Common myeloid progenitor, CD34-positive (primary cell): ENCODE measurements at regions not wholly inside any gene's neighbourhood (a gene's known extent, or its start where the extent isn't known, plus 50 kb on each side); places are given as distances from the start of the nearest gene placed in this dataset.

Experiments
- CTCF ChIA-PET: fragments of 350-600 bp; sonication (Branson Sonifier 250); formaldehyde crosslinking; loops from one replicate; lab custom pipeline; 2021; ENCODE audit warnings: antibody characterized with exemption; lab: Charles Lee
- POLR2A ChIA-PET: fragments of 350-600 bp; sonication (Branson Sonifier 250); formaldehyde crosslinking; loops from one replicate; lab custom pipeline; 2021; ENCODE audit warnings: antibody characterized with exemption; lab: Charles Lee
- DNase-seq, 3 donors: peaks; one replicate each; pipeline versions ENCODE4 v3.0.0 to v3.0.0-alpha.2; 2013
- H3K27ac ChIP-seq, 2 experiments: 1 replicate in 1 of 2; 2 replicates in 1 of 2; pipeline ENCODE4 v1.7.0; 2013; ENCODE audit warnings: inconsistent platforms in 2 of 2, low read length in 2 of 2, mild to moderate bottlenecking in 2 of 2, low read depth in 1 of 2, moderate library complexity in 1 of 2; ENCODE audit not compliant: severe bottlenecking in 2 of 2, insufficient read depth in 1 of 2, poor library complexity in 1 of 2
- H3K27me3 ChIP-seq, 5 experiments: replicated peaks in 2 of 5; 1 replicate in 3 of 5; 2 replicates in 2 of 5; pipeline versions ENCODE4 v1.6.1 to v1.7.0; 2013; ENCODE audit warnings: low read length in 4 of 5, mild to moderate bottlenecking in 2 of 5, moderate library complexity in 2 of 5, inconsistent platforms in 1 of 5; ENCODE audit not compliant: insufficient read depth in 5 of 5, control insufficient read depth in 4 of 5
- H3K36me3 ChIP-seq, 4 experiments: 1 replicate in 2 of 4; 2 replicates in 2 of 4; pipeline versions ENCODE4 v1.6.1 to v1.7.0; 2013; ENCODE audit warnings: low read length in 3 of 4, control low read depth in 1 of 4, mild to moderate bottlenecking in 1 of 4; ENCODE audit not compliant: control insufficient read depth in 4 of 4, insufficient read depth in 4 of 4
- H3K4me1 ChIP-seq, 4 experiments: 1 replicate in 3 of 4; 2 replicates in 1 of 4; pipeline versions ENCODE4 v1.6.1 to v1.7.1; 2013; ENCODE audit warnings: low read length in 3 of 4, mild to moderate bottlenecking in 3 of 4, control low read depth in 1 of 4, inconsistent platforms in 1 of 4, moderate library complexity in 1 of 4; ENCODE audit not compliant: control insufficient read depth in 4 of 4, insufficient read depth in 4 of 4; ENCODE audit errors: control extremely low read depth in 1 of 4
- H3K4me3 ChIP-seq, 7 experiments: 1 replicate in 4 of 7; 2 replicates in 3 of 7; pipeline versions ENCODE4 v1.5.1 to v1.7.0; 2013; ENCODE audit warnings: mild to moderate bottlenecking in 7 of 7, low read length in 6 of 7, moderate library complexity in 6 of 7, inconsistent platforms in 2 of 7, low read depth in 2 of 7, control low read depth in 1 of 7; ENCODE audit not compliant: insufficient read depth in 4 of 7, control insufficient read depth in 1 of 7; ENCODE audit errors: extremely low read depth in 1 of 7
- H3K9me3 ChIP-seq, 5 experiments: 1 replicate in 4 of 5; 2 replicates in 1 of 5; pipeline versions ENCODE4 v1.6.1 to v1.7.1; 2013; ENCODE audit warnings: low read length in 4 of 5, mild to moderate bottlenecking in 2 of 5, inconsistent platforms in 1 of 5, low read depth in 1 of 5, moderate library complexity in 1 of 5; ENCODE audit not compliant: control insufficient read depth in 4 of 5, insufficient read depth in 2 of 5; ENCODE audit errors: control extremely low read depth in 1 of 5
- WGBS: methylation state at CpG from one replicate; pipeline ENCODE4 v1.1.5; 2013; ENCODE audit not compliant: insufficient coverage; 5-methylcytosine and 5-hydroxymethylcytosine counted together

DNA sequence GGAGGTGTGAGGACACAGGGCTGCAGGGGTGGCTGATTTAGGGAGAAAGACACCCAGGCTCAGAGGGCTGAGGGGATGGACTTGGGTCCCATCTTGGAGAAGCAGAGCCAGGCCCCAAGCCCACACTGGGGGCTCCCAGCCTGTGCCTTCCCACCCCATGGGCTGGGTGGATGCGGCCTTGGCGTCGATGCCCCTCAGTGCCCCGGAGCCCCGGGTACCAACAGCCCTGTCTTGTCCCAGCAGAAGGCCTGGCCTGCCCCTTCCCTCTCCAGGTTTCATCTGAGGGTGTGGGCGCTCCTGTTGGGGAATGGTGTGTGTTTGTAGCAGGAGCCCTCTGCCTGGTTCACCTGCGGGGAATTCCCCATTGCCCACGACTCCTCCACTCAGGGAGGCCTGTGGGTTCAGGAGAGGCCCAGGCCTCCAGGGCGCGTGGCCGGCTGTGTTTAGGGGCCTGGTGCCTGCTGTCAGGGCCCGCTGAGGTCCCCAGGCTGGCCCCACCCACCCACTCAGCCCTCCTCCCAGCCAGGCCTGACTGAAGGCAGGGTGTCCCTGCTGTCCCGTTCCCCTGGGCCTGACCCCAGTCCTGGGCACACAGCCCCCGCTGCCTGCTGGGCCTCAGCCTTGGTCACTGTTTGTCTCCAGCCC, 51.1 kb upstream of the BEGAIN start:
- DNase-seq = no peak
- Histone ChIP-seq H3K9me3 (no peaks in the 10 kb centered on the region), H3K4me3 (no peak overlapping the region), H3K27me3 (peaks cover 0 to 3% (median 0%) of the 10 kb centered on the region in 5 experiments), H3K36me3 (no peaks in the 10 kb centered on the region), H3K4me1 (peaks cover 4 to 52% (median 35%) of the 10 kb centered on the region in 4 experiments), H3K27ac (no peak overlapping the region)
- POLR2A ChIA-PET = no interaction called here
- 100% methylated on average over 9 of the region's 14 CpGs for WGBS
- CTCF ChIA-PET = interaction anchor here (0.8 to 1.5 kb wide), 6 partner anchors 11 to 25 kb away, joined by 3 to 5 read pairs (median 4); no protein-coding TSS in a partner anchor

DNA sequence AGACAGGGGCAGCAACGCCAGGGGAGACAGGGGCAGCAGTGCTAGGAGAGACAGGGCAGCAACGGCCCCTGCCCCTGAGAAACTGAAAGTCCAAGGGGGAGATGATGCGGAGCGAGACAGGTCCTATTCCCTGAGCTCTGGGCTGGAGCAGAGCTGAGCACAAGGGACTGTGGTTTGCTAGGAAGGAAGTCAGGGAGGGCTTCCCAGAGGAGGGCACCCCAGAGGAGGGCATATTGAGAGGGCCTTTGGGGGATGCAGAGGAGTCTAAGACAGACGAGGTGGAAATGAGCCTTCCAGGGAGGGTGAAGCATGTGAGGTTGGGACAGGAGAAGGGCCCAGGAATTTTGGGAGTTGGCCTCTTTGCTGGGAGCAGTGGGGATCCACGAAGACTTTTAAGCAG, 52.1 kb upstream of the BEGAIN start:
- Histone ChIP-seq H3K27ac (no peak overlapping the region), H3K4me3 (no peak overlapping the region), H3K36me3 (no peaks in the 10 kb centered on the region), H3K4me1 (peaks cover 4 to 61% (median 38%) of the 10 kb centered on the region in 4 experiments), H3K27me3 (peaks cover 0 to 3% (median 0%) of the 10 kb centered on the region in 5 experiments), H3K9me3 (no peaks in the 10 kb centered on the region)
- POLR2A ChIA-PET = no interaction called here
- 99% methylated on average over 6 of the region's 6 CpGs for WGBS
- CTCF ChIA-PET = interaction anchor here (0.6 to 1.7 kb wide), 3 partner anchors 9 to 90 kb away, joined by 3 to 5 read pairs (median 3); no protein-coding TSS in a partner anchor
- DNase-seq = no peak

DNA sequence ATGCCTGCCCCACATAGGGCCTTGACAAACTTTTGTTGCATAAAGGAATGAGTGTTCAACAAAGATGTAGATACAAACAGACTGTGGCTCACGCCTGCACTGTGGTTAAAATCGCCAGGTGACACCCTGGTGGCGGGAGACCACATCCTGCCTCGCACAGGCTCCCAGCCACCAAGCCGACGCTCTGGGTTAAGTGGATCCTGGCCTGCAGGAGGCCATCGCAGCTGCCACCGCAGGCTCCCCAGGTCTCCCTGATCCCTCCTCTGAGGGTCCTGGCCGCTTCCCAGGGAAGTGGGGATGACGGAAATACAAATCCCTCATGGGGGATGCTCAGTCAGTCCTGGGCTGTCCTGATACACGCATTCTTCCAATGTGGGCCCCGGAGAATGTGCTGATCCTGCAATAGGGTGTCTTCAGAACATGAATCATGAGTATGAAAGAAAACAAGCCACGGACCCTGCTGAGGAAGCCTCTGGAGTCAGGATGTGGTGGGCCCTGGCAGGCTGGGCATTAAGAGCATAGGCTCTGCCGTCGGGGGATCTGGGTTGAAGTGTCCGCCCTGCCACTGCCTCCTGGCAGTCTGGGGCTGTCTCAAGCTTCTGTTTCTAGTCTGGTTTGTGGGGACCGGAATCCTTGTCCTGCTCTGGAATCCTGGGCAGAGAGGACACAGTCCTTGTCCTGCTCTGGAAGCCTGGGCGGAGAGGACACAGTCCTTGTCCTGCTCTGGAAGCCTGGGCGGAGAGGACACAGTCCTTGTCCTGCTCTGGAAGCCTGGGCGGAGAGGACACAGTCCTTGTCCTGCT, 53.5 kb upstream of the BEGAIN start:
- H3K4me1 ChIP-seq = peaks cover 8 to 75% (median 52%) of the 10 kb centered on the region in 4 experiments
- H3K9me3 ChIP-seq = no peaks in the 10 kb centered on the region
- WGBS = 5% methylated on average over 16 of the region's 20 CpGs
- peak overlapping the region in 3 of 7 experiments; percentile 20 to 45 (median 36) for H3K4me3 ChIP-seq
- no peaks in the 10 kb centered on the region for H3K36me3 ChIP-seq
- ChIA-PET POLR2A (interaction anchor here (0.6 kb wide), 1 partner anchor 235 kb away, joined by 3 read pairs; no protein-coding TSS in a partner anchor), CTCF (interaction anchor here (1.4 to 1.7 kb wide), 2 partner anchors 10 to 255 kb away, joined by 5 to 6 read pairs; no protein-coding TSS in a partner anchor)
- no peak overlapping the region for H3K27ac ChIP-seq
- peaks cover 0 to 3% (median 0%) of the 10 kb centered on the region in 5 experiments for H3K27me3 ChIP-seq
- DNase-seq = peak; percentile 90 to 99 (median 98)

DNA sequence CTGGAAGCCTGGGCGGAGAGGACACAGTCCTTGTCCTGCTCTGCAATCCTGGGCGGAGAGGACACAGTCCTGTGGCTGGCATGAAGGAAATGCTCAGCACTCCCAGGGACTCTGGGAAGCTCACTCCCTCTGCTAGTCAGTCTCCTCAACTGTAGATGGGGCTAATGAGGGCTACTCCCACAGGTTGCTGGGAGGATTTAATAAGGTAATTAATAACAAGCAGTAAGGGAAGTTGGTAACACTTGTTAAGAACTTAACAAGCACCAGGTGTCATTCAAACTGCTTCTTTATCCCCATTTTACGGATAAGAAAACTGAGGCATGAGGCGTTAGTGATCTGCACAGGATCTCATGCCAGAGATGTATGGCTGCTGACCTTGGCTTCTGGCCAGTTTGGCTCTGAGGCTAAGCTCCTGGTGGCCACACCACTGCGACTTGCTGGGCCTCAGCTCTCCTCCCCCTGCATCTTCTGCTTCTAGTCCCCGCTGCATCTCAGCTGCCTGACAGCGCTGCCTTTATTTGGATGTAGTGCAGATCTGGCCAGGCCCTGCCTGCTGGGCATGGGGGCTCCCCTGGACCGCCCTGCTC, 54.1 kb upstream of the BEGAIN start:
- POLR2A ChIA-PET = interaction anchor here (0.6 kb wide), 1 partner anchor 235 kb away, joined by 3 read pairs; no protein-coding TSS in a partner anchor
- CTCF ChIA-PET = no interaction called here

DNA sequence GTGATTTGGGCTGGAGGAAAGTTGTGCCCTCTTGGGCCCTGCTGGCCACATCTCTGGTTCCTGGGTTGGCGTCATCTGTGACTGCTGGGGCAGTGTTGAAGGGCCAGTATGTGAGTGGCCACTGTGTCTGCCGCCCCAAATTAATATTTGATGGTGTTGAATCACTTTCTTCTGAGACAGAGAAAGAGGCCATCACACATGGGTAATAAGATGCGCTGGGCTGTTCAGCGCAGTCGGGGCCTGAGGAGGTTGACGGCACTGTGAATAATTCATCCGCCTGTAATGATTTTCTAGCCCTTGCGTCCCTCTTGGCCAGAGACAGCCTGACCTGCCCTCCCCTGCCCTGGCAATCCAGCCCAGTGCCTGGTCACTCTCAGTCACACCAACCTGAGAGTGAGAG, 56.2 kb upstream of the BEGAIN start:
- ChIA-PET POLR2A (no interaction called here), CTCF (interaction anchor here (1.1 to 4.6 kb wide), 4 partner anchors 11 to 259 kb away, joined by 3 to 82 read pairs (median 34); no protein-coding TSS in a partner anchor)
- WGBS = 98% methylated on average over 8 of the region's 8 CpGs
- H3K4me1 ChIP-seq = peaks cover 8 to 73% (median 54%) of the 10 kb centered on the region in 4 experiments
- DNase-seq = no peak
- no peaks in the 10 kb centered on the region for H3K36me3 ChIP-seq
- no peaks in the 10 kb centered on the region for H3K27me3 ChIP-seq
- no peak overlapping the region for H3K27ac ChIP-seq
- H3K4me3 ChIP-seq = no peak overlapping the region
- no peaks in the 10 kb centered on the region for H3K9me3 ChIP-seq

More for the DNA sequence above, 54.1 kb upstream of the BEGAIN start:
- Histone ChIP-seq H3K4me3 (no peak overlapping the region), H3K27me3 (no peaks in the 10 kb centered on the region), H3K9me3 (no peaks in the 10 kb centered on the region), H3K4me1 (peaks cover 8 to 81% (median 54%) of the 10 kb centered on the region in 4 experiments), H3K27ac (no peak overlapping the region), H3K36me3 (no peaks in the 10 kb centered on the region)
- 97% methylated on average over 8 of the region's 8 CpGs for WGBS
- no peak for DNase-seq

DNA sequence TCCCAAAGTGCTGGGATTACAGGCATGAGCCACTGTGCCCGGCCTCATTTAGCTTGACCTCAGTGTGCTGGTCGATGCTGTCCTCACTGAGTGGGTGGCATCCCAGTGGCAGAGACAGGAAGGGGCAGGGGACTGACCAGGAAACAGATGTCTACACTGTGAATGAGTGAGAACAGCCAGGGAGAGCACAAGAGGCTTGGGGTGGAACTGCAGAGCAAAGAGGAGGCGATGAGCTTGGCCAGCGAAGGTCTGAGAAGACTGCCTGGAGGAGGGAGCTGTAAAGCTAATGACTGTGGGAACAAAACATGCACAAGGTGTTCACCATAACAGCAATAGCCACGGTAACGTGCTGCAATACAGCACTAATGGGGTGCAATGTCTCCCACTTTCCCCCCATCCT, 57.2 kb upstream of the BEGAIN start:
- ChIA-PET CTCF (interaction anchor here (0.7 to 4.6 kb wide), 11 partner anchors 9 to 260 kb away, joined by 3 to 82 read pairs (median 17); no protein-coding TSS in a partner anchor), POLR2A (no interaction called here)
- 78% methylated on average over 6 of the region's 6 CpGs for WGBS
- no peaks in the 10 kb centered on the region for H3K9me3 ChIP-seq
- H3K27ac ChIP-seq = no peak overlapping the region
- no peaks in the 10 kb centered on the region for H3K27me3 ChIP-seq
- DNase-seq = no peak
- peaks cover 8 to 64% (median 47%) of the 10 kb centered on the region in 4 experiments for H3K4me1 ChIP-seq
- no peaks in the 10 kb centered on the region for H3K36me3 ChIP-seq
- peak overlapping the region in 2 of 7 experiments; percentile 37 to 43 for H3K4me3 ChIP-seq
